Esophagus squamous epithelium (tissue), 4 donors: ENCODE measurements at regions not wholly inside any gene's neighbourhood (a gene's known extent, or its start where the extent isn't known, plus 50 kb on each side); places are given as distances from the start of the nearest gene placed in this dataset.

Source experiments
- CTCF ChIP-seq, 6 experiments: fragments of 450-650 bp in 4 of 6; fragments of 200-600 bp in 2 of 6; sonication (generic) in 2 of 6; IDR thresholded peaks; one replicate each; pipeline ENCODE4 v1.5.1; 2016 to 2019; ENCODE audit warnings: antibody characterized with exemption in 6 of 6, mild to moderate bottlenecking in 4 of 6, moderate library complexity in 4 of 6
- POLR2A ChIP-seq, 4 donors: fragments of 450-650 bp; IDR thresholded peaks; one replicate each; pipeline ENCODE4 v1.6.1; 2017; ENCODE audit warnings: antibody characterized with exemption in 4 of 4, mild to moderate bottlenecking in 4 of 4, moderate library complexity in 3 of 4

DNA sequence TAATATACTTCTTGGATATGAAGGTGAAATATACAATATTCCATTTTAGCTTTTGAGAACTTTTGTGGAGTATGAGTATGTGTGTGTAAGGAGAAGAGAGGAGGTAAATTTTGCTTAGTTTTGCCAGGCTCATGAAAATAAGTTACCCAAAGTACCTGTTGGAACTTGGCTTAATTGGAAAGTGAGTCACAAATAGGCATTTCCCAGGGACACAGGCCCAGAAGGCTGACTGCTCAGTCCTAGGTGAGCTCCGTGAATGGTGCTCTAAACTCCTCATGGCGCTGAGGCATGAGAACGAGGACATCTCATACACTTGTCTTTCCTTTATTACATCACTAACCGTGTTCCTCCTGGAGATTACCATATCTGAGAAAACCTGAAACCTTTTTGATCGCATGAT lies 148.5 kb upstream of the RAB12 start:
- no peak for TF ChIP-seq CTCF (IDR thresholded peaks at IDR 0.05)
- TF ChIP-seq POLR2A (IDR thresholded peaks at IDR 0.05) = no peak
